Upper lobe of left lung (tissue), 4 donors: ENCODE measurements at regions not wholly inside any gene's neighbourhood (a gene's known extent, or its start where the extent isn't known, plus 50 kb on each side); places are given as distances from the start of the nearest gene placed in this dataset.

ENCODE experiments used
- CTCF ChIP-seq, 6 experiments: fragments of 450-650 bp in 4 of 6; fragments of 200-600 bp in 2 of 6; sonication (generic) in 2 of 6; IDR thresholded peaks; one replicate each; pipeline ENCODE4 v1.5.1; 2016 to 2019; ENCODE audit warnings: antibody characterized with exemption in 6 of 6
- POLR2AphosphoS5 ChIP-seq, 2 donors: sonication (generic); formaldehyde crosslinking; IDR thresholded peaks; one replicate each; pipeline ENCODE4 v1.5.1; 2017; ENCODE audit warnings: antibody characterized with exemption in 2 of 2

- TF ChIP-seq CTCF (IDR thresholded peaks at IDR 0.05) (no peak), POLR2AphosphoS5 (IDR thresholded peaks at IDR 0.05) (no peak)
Measured at GRCh38 chr3:95899494-95899893, 914.9 kb upstream of the EPHA6 start.
